ENCODE measurements at regions not wholly inside any gene's neighbourhood (a gene's known extent, or its start where the extent isn't known, plus 50 kb on each side); places are given as distances from the start of the nearest gene placed in this dataset.

DNA sequence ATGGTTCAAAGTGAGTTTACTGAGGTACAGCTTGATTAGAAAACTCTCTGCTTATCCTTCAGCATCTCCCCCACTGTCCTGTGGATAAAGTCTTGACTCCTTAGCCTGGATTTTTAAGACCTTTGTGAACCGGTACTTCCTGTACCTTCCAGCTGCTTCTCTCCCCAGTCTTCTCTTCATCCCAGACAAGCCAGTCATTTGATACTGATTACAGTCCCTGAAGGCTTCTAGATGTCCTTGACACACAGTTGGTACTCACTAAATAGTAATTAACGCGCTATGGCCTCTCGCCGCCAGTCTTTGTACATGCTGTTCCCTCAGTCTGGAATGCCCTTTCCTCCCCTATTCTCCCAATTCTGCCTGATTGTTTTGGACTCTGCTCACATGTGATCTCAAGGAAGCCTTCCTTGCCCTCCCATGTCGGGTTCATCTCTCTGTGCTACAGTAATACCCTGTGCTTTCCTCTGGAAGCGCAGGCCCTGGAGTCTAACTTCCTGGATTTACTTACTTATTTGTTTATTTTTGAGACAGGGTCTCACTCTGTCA, 50.6 kb upstream of the PTGR2 start:
- Histone ChIP-seq H3K4me3 (ENCODE audit: low read length) (no peak overlapping the region), H3K27ac (ENCODE audit: low read depth, low read length) (no peak overlapping the region)
- TF ChIP-seq EZH2phosphoT487 (IDR thresholded peaks at IDR 0.05; ENCODE audit: borderline replicate concordance, low read length) = no peak
- TF ChIP-seq, protein P1, sequence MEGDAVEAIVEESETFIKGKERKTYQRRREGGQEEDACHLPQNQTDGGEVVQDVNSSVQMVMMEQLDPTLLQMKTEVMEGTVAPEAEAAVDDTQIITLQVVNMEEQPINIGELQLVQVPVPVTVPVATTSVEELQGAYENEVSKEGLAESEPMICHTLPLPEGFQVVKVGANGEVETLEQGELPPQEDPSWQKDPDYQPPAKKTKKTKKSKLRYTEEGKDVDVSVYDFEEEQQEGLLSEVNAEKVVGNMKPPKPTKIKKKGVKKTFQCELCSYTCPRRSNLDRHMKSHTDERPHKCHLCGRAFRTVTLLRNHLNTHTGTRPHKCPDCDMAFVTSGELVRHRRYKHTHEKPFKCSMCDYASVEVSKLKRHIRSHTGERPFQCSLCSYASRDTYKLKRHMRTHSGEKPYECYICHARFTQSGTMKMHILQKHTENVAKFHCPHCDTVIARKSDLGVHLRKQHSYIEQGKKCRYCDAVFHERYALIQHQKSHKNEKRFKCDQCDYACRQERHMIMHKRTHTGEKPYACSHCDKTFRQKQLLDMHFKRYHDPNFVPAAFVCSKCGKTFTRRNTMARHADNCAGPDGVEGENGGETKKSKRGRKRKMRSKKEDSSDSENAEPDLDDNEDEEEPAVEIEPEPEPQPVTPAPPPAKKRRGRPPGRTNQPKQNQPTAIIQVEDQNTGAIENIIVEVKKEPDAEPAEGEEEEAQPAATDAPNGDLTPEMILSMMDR (IDR thresholded peaks at IDR 0.05; ENCODE audit: low read depth, low read length, poor library complexity, severe bottlenecking) = no peak

DNA sequence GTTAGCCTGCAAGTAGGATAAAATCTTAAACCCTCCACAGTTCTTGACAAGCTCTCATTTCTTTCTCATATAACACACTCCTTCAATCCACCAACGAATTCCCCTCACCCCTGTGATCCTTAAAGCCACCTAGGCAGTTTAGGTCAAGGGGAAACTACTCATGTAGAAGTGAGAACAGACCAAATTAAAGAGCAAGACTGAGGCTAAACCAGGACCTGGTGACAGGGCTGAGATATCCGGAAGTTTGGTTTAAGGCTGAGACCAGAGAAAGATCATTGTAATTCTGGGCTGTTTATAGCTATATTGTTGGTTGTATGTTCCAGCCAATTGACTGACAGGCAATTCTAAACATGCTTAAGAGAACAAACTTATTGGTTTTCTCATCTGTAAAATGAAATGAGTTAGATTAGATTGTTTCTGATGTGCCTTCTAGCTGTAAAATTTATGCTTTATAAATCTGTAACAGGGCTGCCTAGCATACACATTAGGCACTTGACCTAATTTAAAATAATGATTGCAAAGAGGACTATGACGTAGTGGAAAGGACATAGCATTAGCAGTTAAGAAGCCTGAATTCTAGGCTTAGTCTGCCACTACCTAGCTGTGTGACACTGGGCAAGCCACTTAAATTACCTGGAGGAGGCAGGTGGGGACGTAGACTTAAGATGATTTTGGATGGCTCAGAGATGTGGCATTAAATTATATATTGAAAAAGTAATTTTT, 53.9 kb upstream of the PTGR2 start:
- Histone ChIP-seq H3F3A (ENCODE audit: control insufficient read depth, insufficient read depth) (no peaks in the 10 kb centered on the region), H3K27me3 (ENCODE audit: control insufficient read depth, low read length) (no peaks in the 10 kb centered on the region), H3K36me3 (ENCODE audit: control insufficient read depth, low read length) (no peaks in the 10 kb centered on the region), H3K79me2 (ENCODE audit: control insufficient read depth, low read length) (no peaks in the 10 kb centered on the region), H3K9me3 (ENCODE audit: control insufficient read depth, insufficient read depth, low read length) (no peaks in the 10 kb centered on the region), H3K4me3 (ENCODE audit: low read length) (no peak overlapping the region), H3K27ac (ENCODE audit: low read depth, low read length) (no peak overlapping the region), H3K9me2 (replicated peaks; ENCODE audit: control insufficient read depth, low read length) (no peaks in the 10 kb centered on the region), H3K4me2 (ENCODE audit: low read length) (no peak overlapping the region), H3K4me1 (ENCODE audit: control insufficient read depth, low read length) (peaks cover 8% of the 10 kb centered on the region; the same call in 1 of the 2 replicates), H4K20me1 (ENCODE audit: control insufficient read depth, insufficient read depth, low read depth, low read length) (no peaks in the 10 kb centered on the region)
- TF ChIP-seq EZH2phosphoT487 (IDR thresholded peaks at IDR 0.05; ENCODE audit: borderline replicate concordance, low read length) = no peak
- TF ChIP-seq, protein P1 (IDR thresholded peaks at IDR 0.05; ENCODE audit: low read depth, low read length, poor library complexity, severe bottlenecking) = no peak

More for the DNA sequence above, 50.6 kb upstream of the PTGR2 start:
- H4K20me1 ChIP-seq (ENCODE audit: control insufficient read depth, insufficient read depth, low read depth, low read length) = no peaks in the 10 kb centered on the region
- H3K9me3 ChIP-seq (ENCODE audit: control insufficient read depth, insufficient read depth, low read length) = no peaks in the 10 kb centered on the region
- no peaks in the 10 kb centered on the region for H3K27me3 ChIP-seq (ENCODE audit: control insufficient read depth, low read length)
- no peaks in the 10 kb centered on the region for H3K9me2 ChIP-seq (replicated peaks; ENCODE audit: control insufficient read depth, low read length)
- no peak overlapping the region for H3K4me2 ChIP-seq (ENCODE audit: low read length)
- H3K36me3 ChIP-seq (ENCODE audit: control insufficient read depth, low read length) = no peaks in the 10 kb centered on the region
- no peaks in the 10 kb centered on the region for H3F3A ChIP-seq (ENCODE audit: control insufficient read depth, insufficient read depth)
- H3K79me2 ChIP-seq (ENCODE audit: control insufficient read depth, low read length) = no peaks in the 10 kb centered on the region
- H3K4me1 ChIP-seq (ENCODE audit: control insufficient read depth, low read length) = peaks cover 5% of the 10 kb centered on the region; the same call in 1 of the 2 replicates

DNA sequence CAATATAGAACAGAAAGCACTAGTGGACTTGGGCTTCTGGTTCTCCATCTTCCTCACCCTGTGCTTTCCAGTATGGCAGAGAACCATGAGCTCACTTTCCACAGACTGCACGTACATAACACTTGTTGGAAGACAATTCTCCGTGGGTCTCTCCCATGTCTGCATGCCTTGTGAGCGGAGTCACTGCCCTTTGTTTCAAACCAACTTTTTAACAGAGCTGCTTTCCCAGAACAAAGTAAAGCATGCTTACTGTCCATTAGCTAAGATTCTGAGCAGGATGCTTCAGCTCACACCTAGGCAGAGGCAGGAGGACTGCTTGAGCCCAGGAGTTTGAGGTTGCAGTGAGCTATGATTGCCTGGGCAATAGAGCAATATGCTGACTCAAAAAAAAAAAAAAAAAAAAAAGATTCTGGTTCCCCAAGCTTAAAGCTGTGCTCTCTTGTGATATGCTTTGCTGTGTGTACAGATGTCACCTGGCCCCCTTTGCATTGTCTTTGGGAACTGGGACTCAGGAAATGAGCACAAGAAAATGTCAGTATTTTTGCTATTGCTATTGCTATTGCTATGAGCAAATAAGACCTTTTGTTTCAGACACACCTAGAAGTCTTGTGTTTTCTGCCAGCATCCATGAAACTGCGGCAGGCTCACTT, 54.6 kb upstream of the PTGR2 start:
- Histone ChIP-seq H3K79me2 (ENCODE audit: control insufficient read depth, low read length) (no peaks in the 10 kb centered on the region), H4K20me1 (ENCODE audit: control insufficient read depth, insufficient read depth, low read depth, low read length) (no peaks in the 10 kb centered on the region), H3K9me3 (ENCODE audit: control insufficient read depth, insufficient read depth, low read length) (no peaks in the 10 kb centered on the region), H3K27ac (ENCODE audit: low read depth, low read length) (no peak overlapping the region), H3F3A (ENCODE audit: control insufficient read depth, insufficient read depth) (no peaks in the 10 kb centered on the region), H3K4me3 (ENCODE audit: low read length) (no peak overlapping the region), H3K27me3 (ENCODE audit: control insufficient read depth, low read length) (no peaks in the 10 kb centered on the region), H3K36me3 (ENCODE audit: control insufficient read depth, low read length) (no peaks in the 10 kb centered on the region), H3K4me1 (ENCODE audit: control insufficient read depth, low read length) (peaks cover 8% of the 10 kb centered on the region; the same call in 1 of the 2 replicates), H3K9me2 (replicated peaks; ENCODE audit: control insufficient read depth, low read length) (no peaks in the 10 kb centered on the region), H3K4me2 (ENCODE audit: low read length) (no peak overlapping the region)
- no peak for TF ChIP-seq EZH2phosphoT487 (IDR thresholded peaks at IDR 0.05; ENCODE audit: borderline replicate concordance, low read length)
- TF ChIP-seq, protein P1 (IDR thresholded peaks at IDR 0.05; ENCODE audit: low read depth, low read length, poor library complexity, severe bottlenecking) = no peak

All from DOHH2 (cell line).